Inflammatory macrophage (primary cell): ENCODE measurements at regions not wholly inside any gene's neighbourhood (a gene's known extent, or its start where the extent isn't known, plus 50 kb on each side); places are given as distances from the start of the nearest gene placed in this dataset.

Experiments used
- DNase-seq, 2 donors: peaks; one replicate each; pipeline ENCODE4 v3.0.0-alpha.2; 2020 to 2022

GRCh38 chr2:18465979-18466378 is 94.5 kb downstream of the RDH14 start:
- DNase-seq, result no peak

GRCh38 chr2:18464913-18465312 is 95.5 kb downstream of the RDH14 start:
- no peak for DNase-seq

GRCh38 chr2:18456026-18456425 is 104.4 kb downstream of the RDH14 start:
- no peak for DNase-seq

- no peak for DNase-seq
Observed at GRCh38 chr2:18455236-18455862, 105.1 kb downstream of the RDH14 start.

- no peak for DNase-seq
Observed at GRCh38 chr2:18454692-18455235, 105.7 kb downstream of the RDH14 start.

- no peak for DNase-seq
Observed at GRCh38 chr2:18446715-18447114, 113.7 kb downstream of the RDH14 start.

GRCh38 chr2:18445433-18446320 is 114.8 kb downstream of the RDH14 start:
- DNase-seq, result no peak

GRCh38 chr2:18444806-18445205 is 115.6 kb downstream of the RDH14 start:
- no peak for DNase-seq

- DNase-seq, result no peak
Observed at GRCh38 chr2:18441583-18441982, 118.9 kb downstream of the RDH14 start.

GRCh38 chr2:18440777-18441176 is 119.7 kb downstream of the RDH14 start:
- DNase-seq, result no peak

- DNase-seq, result no peak
Observed at GRCh38 chr2:18440141-18440661, 120.3 kb downstream of the RDH14 start.

GRCh38 chr2:18439716-18440115 is 120.7 kb downstream of the RDH14 start:
- DNase-seq, result no peak

GRCh38 chr2:18437909-18438308 is 122.5 kb downstream of the RDH14 start:
- DNase-seq, result no peak

GRCh38 chr2:18436503-18437005 is 123.9 kb downstream of the RDH14 start:
- no peak for DNase-seq

GRCh38 chr2:18435426-18436037 is 124.9 kb downstream of the RDH14 start:
- peak; percentile 16 to 46 for DNase-seq

- DNase-seq, result no peak
Observed at GRCh38 chr2:18433872-18434271, 126.6 kb downstream of the RDH14 start.

- DNase-seq, result no peak
Observed at GRCh38 chr2:18432999-18433398, 127.5 kb downstream of the RDH14 start.

GRCh38 chr2:18430996-18431748 is 129.3 kb downstream of the RDH14 start:
- DNase-seq, result no peak

GRCh38 chr2:18428516-18428915 is 131.9 kb downstream of the RDH14 start:
- DNase-seq, result no peak

- DNase-seq, result no peak
Observed at GRCh38 chr2:18427762-18428161, 132.7 kb downstream of the RDH14 start.

- no peak for DNase-seq
Observed at GRCh38 chr2:18426174-18426573, 134.3 kb downstream of the RDH14 start.

GRCh38 chr2:18425210-18425703 is 135.2 kb downstream of the RDH14 start:
- DNase-seq, result no peak
